ENCODE measurements at regions not wholly inside any gene's neighbourhood (a gene's known extent, or its start where the extent isn't known, plus 50 kb on each side); places are given as distances from the start of the nearest gene placed in this dataset.

GRCh38 chr11:95337175-95337957 is 106.4 kb upstream of the SESN3 start:
- no peaks in the 10 kb centered on the region for H3K9me3 ChIP-seq (ENCODE audit: insufficient read depth in 2 of 2, low read depth in 1 of 2, low read length in 1 of 2)
- H3K4me1 ChIP-seq (replicated peaks in 1 of 4; ENCODE audit: control insufficient read depth in 3 of 4, insufficient read depth in 4 of 4, low read length in 3 of 4): peaks cover 5 to 35% (median 30%) of the 10 kb centered on the region in 4 experiments
- TF ChIP-seq RNF2 (IDR thresholded peaks at IDR 0.05; ENCODE audit: borderline replicate concordance, low read depth, low read length, missing control alignments, poor library complexity, severe bottlenecking) (no peak), ASH2L (IDR thresholded peaks at IDR 0.05; ENCODE audit: low read length) (peak; percentile 67), TCF12 (IDR thresholded peaks at IDR 0.05; ENCODE audit: low read depth, low read length) (peak; percentile 81), TBP (IDR thresholded peaks at IDR 0.05; ENCODE audit: low read depth, low read length) (0 out of 2 replicates have a peak, but pooled peaks have one; percentile 22), SP1 (IDR thresholded peaks at IDR 0.05; ENCODE audit: low read depth, low read length) (0 out of 2 replicates have a peak, but pooled peaks have one; percentile 16), CHD1 (IDR thresholded peaks at IDR 0.05; ENCODE audit: low read depth, low read length) (no peak), TAF1 (IDR thresholded peaks at IDR 0.05; ENCODE audit: low read depth, low read length) (0 out of 2 replicates have a peak, but pooled peaks have one; percentile 23), RAD21 (IDR thresholded peaks at IDR 0.05 in 1 of 2, conservative IDR thresholded peaks at IDR 0.05 in 1 of 2; ENCODE audit: low read depth in 2 of 2, low read length in 2 of 2) (peak in 1 of 2 experiments; percentile 7; a peak in 1 of 4 replicates)
- no peak overlapping the region for H3K14ac ChIP-seq (ENCODE audit: insufficient read length)
- H3K56ac ChIP-seq (replicated peaks; ENCODE audit: insufficient read length, low read depth, low read length): no peak overlapping the region
- H3K4me3 ChIP-seq (ENCODE audit: extremely low read depth in 1 of 4, insufficient read depth in 2 of 4, low read depth in 3 of 4, low read length in 4 of 4): peak overlapping the region in 1 of 4 experiments; percentile 9; a peak in 2 of 8 replicates
- DNase-seq (ENCODE audit: low read depth in 1 of 2, low spot score in 2 of 2) (peak in 1 of 2 experiments; percentile 53), FAIRE-seq (no peak)
- no peak overlapping the region for H4K5ac ChIP-seq (ENCODE audit: insufficient read length, low read depth, low read length)
- H2AK5ac ChIP-seq (ENCODE audit: low read depth, low read length): no peak overlapping the region
- H3K23me2 ChIP-seq (ENCODE audit: low read depth, low read length): no peaks in the 10 kb centered on the region
- peak overlapping the region; percentile 28; the same call in 1 of the 2 replicates for H2BK5ac ChIP-seq (ENCODE audit: low read depth, low read length)
- no peaks in the 10 kb centered on the region for H3K27me3 ChIP-seq (replicated peaks in 1 of 4; ENCODE audit: control insufficient read depth in 3 of 4, extremely low read depth in 1 of 4, insufficient read depth in 3 of 4, low read length in 3 of 4)
- no peak overlapping the region for H3K23ac ChIP-seq (ENCODE audit: insufficient read length)
- peak overlapping the region; percentile 29 to 51 for H3K4me2 ChIP-seq (ENCODE audit: insufficient read depth in 1 of 2, low read depth in 2 of 2, low read length in 2 of 2)
- POLR2A ChIA-PET (ENCODE audit: partially characterized antibody): interaction anchor here (0.9 kb wide), 1 partner anchor 16 kb away, joined by 4 read pairs; no protein-coding TSS in a partner anchor
- WGBS, 2 experiments (ENCODE audit: extremely low coverage in 1 of 2, insufficient coverage in 1 of 2, insufficient read length in 1 of 2, insufficient replicate concordance in 2 of 2, low coverage in 1 of 2, low lambda C conversion rate in 2 of 2, missing lambda C conversion rate in 1 of 2): 47% methylated on average over 13 of the region's 14 CpGs; no CpG with 5 or more reads in 1 of the 2 experiments
- H2BK12ac ChIP-seq (ENCODE audit: low read depth, low read length): peak overlapping the region; percentile 89
- H4K91ac ChIP-seq (replicated peaks; ENCODE audit: insufficient read length, low read length): peak overlapping the region; percentile 29
- H2BK20ac ChIP-seq (ENCODE audit: low read length): peak overlapping the region; percentile 88
- H4K8ac ChIP-seq (ENCODE audit: extremely low read depth, insufficient read depth, low read length): no peak overlapping the region
- H2AFZ ChIP-seq (ENCODE audit: low read length): 0 out of 2 replicates have a peak overlapping the region, but pooled peaks have one; percentile 12
- H3K36me3 ChIP-seq (ENCODE audit: control insufficient read depth in 2 of 4, insufficient read depth in 4 of 4, low read length in 3 of 4): no peaks in the 10 kb centered on the region
- H3K4ac ChIP-seq (replicated peaks; ENCODE audit: insufficient read length, low read depth, low read length): no peak overlapping the region
- H2BK120ac ChIP-seq (replicated peaks; ENCODE audit: low read depth, low read length): peak overlapping the region; percentile 2
- peak overlapping the region; percentile 20; the same call in 1 of the 2 replicates for H3K27ac ChIP-seq (ENCODE audit: low read depth, low read length)
- CTCF ChIA-PET (ENCODE audit: partially characterized antibody): interaction anchor here (0.6 to 1.9 kb wide), 12 partner anchors 10 to 390 kb away, joined by 3 to 7 read pairs (median 4); no protein-coding TSS in a partner anchor
- no peaks in the 10 kb centered on the region for H4K20me1 ChIP-seq (replicated peaks in 1 of 2; ENCODE audit: control insufficient read depth in 1 of 2, insufficient read depth in 2 of 2, low read length in 2 of 2)
- H3K18ac ChIP-seq (ENCODE audit: extremely low read depth, low read length): peak overlapping the region; percentile 34; the same call in 1 of the 2 replicates
- no peaks in the 10 kb centered on the region for H3K79me1 ChIP-seq (ENCODE audit: low read depth, low read length)
- no peak overlapping the region for H3K9ac ChIP-seq (replicated peaks in 1 of 4; ENCODE audit: extremely low read depth in 1 of 4, low read depth in 3 of 4, low read length in 3 of 4)
- no peaks in the 10 kb centered on the region for H3K79me2 ChIP-seq (ENCODE audit: control insufficient read depth in 1 of 2, insufficient read depth in 2 of 2, low read length in 2 of 2)
- H2BK15ac ChIP-seq (ENCODE audit: low read length): no peak overlapping the region
